ENCODE measurements at regions not wholly inside any gene's neighbourhood (a gene's known extent, or its start where the extent isn't known, plus 50 kb on each side); places are given as distances from the start of the nearest gene placed in this dataset.
A peak's percentile ranks its signal among the peaks of the same experiment; 100 is the strongest.

- peak; percentile 25 for DNase-seq (ENCODE audit: low spot score)
Observed at GRCh38 chr3:72591522-72592421, 256.5 kb downstream of the SHQ1 start.

DNA sequence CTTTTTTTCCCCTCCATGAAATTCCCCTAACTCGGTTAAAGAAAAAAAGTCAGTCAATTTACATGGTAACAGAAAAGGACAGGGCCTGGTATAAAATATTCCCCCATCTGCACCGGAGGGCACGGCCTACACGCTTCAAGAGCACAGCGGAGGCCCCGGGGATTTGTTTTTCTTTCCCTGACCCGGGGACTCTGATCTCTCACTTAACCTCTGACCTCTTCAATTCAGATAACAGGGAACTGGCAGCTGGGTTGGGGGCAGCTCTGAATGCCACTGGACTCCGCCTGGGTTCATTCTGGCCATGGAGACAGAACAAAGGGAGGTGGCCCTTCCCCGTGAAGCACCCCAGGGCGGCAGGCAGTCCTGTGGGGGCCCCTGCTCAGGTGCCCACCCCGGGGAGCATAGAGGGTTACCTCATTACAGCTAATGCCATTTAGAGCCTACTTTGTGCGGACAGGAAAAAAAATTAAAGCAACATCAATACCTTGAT lies 257.5 kb downstream of the SHQ1 start:
- DNase-seq (ENCODE audit: low spot score): no peak

- no peak for DNase-seq (ENCODE audit: low spot score)
Observed at GRCh38 chr3:72587282-72587681, 261.0 kb downstream of the SHQ1 start.

- DNase-seq (ENCODE audit: low spot score): no peak
Observed at GRCh38 chr3:72586694-72587093, 261.6 kb downstream of the SHQ1 start.

- DNase-seq (ENCODE audit: low spot score): no peak
Observed at GRCh38 chr3:72585966-72586365, 262.3 kb downstream of the SHQ1 start.

GRCh38 chr3:72584262-72584661 lies 264.0 kb downstream of the SHQ1 start:
- no peak for DNase-seq (ENCODE audit: low spot score)

- no peak for DNase-seq (ENCODE audit: low spot score)
Observed at GRCh38 chr3:72582963-72583362, 265.3 kb downstream of the SHQ1 start.

GRCh38 chr3:72582211-72582878 lies 265.9 kb downstream of the SHQ1 start:
- no peak for DNase-seq (ENCODE audit: low spot score)

- DNase-seq (ENCODE audit: low spot score): no peak
Observed at GRCh38 chr3:72580900-72581299, 267.3 kb downstream of the SHQ1 start.

GRCh38 chr3:72580246-72580756 lies 267.9 kb downstream of the SHQ1 start:
- DNase-seq (ENCODE audit: low spot score): no peak

DNA sequence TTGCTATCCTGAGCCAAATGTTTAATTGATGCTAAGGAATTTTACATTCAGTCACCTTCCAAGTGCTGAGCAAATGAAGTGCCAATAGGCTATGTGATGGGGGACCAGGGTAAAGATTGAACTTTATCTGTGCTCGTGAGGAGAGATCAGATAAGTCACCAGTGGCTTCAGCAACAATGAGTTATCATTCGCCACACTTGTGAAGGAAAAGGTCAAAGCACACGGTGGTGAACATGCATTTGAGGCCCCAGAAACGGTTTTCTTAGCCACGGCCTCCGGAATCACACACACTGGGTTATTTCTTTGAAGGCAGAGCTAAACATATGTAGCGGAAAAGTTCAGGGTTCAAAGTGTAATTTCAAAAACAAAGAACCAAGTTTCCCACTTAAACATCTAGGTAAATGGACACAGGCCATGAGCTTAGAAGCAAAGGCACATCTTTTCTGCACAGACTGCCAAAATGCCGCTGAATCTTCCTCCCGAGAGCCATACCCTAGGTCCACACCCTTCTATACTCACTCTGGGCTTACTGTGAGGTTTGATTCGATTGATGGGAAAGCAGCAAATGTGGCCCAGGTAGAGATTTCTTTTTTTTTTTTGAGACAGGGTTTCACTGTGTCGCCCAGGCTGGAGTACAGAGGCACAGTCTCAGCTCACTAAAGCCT lies 268.5 kb downstream of the SHQ1 start:
- DNase-seq (ENCODE audit: low spot score): no peak

- DNase-seq (ENCODE audit: low spot score): no peak
Observed at GRCh38 chr3:72579191-72579580, 269.1 kb downstream of the SHQ1 start.

GRCh38 chr3:72577190-72577589 lies 271.1 kb downstream of the SHQ1 start:
- DNase-seq (ENCODE audit: low spot score): no peak

DNA sequence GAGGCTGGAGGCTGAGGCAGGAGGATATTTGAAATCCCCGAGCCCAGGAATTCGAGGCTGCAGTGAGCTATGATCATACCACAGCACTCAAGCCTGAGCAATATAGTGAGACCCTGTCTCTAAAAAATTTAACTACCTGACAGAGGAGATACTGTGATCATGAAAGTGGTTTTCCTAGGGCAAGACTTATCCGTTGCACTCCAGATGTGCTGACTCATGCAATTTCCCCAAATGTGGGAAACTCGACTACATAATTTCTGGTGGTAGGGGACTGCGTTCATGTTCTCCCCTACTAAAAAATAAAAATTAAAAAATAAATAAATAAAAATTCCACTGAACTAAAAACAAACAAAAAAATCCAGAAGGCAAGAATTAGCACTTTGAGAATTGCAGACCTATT lies 271.7 kb downstream of the SHQ1 start:
- DNase-seq (ENCODE audit: low spot score): no peak

DNA sequence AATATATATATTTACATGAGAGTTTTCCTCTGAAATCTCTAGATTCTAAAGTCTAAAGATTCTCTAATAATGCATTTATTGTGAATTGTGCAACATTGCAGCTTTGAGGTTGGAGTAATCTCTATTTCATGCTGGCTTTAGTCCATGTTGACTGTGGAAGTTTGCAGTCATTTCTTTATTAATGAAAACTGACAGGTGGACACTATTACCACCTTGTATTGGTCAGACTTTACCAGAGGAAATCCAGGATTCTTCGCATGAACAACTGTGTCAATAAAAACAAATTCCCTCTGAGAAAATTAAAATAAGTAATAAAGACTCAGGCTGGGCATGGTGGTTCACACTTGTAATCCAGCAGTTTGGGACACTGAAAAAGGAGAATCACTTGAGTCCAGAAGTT lies 274.1 kb downstream of the SHQ1 start:
- DNase-seq (ENCODE audit: low spot score): no peak

DNA sequence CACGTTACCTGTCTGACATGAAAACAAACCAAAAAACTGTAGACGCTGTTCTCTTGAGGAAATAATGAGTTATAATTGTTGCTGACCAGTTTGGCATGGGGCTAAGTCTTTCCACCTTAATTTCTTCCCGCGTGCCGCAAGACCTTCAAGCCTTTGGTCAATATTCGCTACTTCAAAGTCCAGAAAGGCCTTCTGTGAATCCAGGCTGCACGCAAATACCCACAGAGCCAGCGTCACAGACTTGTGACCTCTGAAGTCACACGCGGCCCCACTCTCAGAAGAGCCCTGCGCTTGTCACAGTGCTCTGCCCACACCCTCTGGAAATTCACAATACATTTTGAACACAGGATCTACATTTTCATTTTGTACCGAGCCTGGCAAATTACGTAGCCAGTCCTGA lies 275.2 kb downstream of the SHQ1 start:
- DNase-seq (ENCODE audit: low spot score): no peak

GRCh38 chr3:72572489-72573007 lies 275.7 kb downstream of the SHQ1 start:
- DNase-seq (ENCODE audit: low spot score): no peak

DNA sequence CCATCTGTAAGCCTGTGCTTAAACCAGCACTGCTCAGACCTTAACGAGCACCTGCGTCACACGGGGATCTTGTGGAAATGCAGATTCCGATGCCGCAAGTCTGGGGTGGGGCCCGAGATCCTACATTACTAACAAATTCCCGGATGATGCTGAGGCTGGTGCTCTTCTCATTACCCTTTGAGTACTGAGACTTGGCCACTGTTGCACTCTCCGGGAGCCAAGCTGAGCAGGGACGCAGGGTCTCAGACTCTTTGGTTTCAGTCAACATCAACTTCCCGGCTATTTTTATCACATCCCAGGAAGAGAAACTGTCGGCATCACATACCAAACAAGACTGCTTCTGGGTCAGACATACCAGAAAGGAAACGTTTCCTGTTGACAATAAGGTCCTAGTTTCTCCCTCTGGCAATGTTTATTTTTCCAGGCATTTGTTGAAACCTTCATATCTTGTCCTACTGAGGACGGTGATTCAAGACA lies 276.6 kb downstream of the SHQ1 start:
- DNase-seq (ENCODE audit: low spot score): no peak

DNA sequence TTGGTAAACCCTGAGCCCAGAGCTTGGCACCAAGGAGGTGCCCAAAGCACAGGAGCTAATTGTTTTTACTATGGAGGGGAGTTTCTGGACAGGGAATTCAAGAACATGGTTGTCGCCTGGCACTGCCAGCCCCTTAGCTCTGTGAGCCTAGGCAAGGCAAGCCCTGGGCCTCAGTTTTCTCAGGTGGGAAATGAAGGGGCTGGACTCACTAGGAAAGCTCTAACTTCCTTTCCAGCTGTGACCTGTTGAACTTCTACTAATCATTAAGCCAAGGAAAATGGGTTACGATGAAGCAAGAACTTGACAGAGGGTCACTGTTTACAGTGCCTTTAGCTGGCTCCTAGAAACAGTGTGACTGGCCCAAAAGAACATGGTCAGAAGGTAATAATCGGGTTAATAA lies 277.2 kb downstream of the SHQ1 start:
- no peak for DNase-seq (ENCODE audit: low spot score)

DNA sequence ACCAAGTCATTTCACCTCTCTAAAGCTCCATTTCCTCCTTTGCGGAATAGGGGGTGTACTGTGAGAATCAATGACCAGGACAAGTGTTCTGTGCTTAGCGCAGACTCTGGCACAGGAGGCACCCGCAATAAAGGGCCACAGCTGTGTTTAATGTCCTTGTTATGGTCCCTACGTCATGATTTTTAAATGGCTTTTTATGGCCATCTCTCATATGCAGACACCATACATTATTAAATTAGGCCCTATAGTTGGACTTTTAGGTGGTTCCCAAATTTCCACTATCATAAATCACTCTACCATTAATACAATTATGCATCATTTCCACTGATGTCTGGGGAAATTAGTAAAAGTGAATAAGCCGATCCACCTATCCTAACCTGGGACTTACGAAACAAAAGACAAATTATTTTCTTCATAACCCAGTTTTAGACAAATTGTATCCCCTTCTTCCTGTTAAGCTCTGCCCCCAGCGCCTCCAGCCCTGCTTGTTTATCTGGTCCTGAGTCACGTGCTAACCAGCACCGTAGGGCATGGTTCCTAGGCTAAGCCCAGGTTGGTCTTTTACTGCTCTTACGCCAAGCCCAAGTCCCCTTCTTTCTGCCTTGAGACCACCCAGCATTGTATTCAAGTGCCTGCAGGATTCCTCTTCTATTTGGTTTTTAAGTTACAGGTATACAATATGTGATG lies 278.3 kb downstream of the SHQ1 start:
- no peak for DNase-seq (ENCODE audit: low spot score)

- no peak for DNase-seq (ENCODE audit: low spot score)
Observed at GRCh38 chr3:72568083-72568482, 280.2 kb downstream of the SHQ1 start.

- no peak for DNase-seq (ENCODE audit: low spot score)
Observed at GRCh38 chr3:72567474-72567873, 280.8 kb downstream of the SHQ1 start.
